DND-41 (cell line): ENCODE measurements at regions not wholly inside any gene's neighbourhood (a gene's known extent, or its start where the extent isn't known, plus 50 kb on each side); places are given as distances from the start of the nearest gene placed in this dataset.
"Not testable (repeated sequence)": the region's sequence is repeated elsewhere in the genome, so short reads cannot be mapped to it uniquely, and the experiment has no call there.

Experiments used
- ATAC-seq: fragments of 200-7000 bp; cut with Tn5 transposase; 3 replicates; pipeline ENCODE4 v1.9.1; 2021; ENCODE audit warnings: low read depth; ENCODE audit not compliant: insufficient read depth
- DNase-seq: peaks from one replicate; pipeline ENCODE4 v3.0.0-alpha.2; 2020
- H2AFZ ChIP-seq: 2 replicates; pipeline ENCODE4 v1.6.0; 2012; ENCODE audit warnings: low read depth, low read length
- H3K27ac ChIP-seq: 2 replicates; pipeline ENCODE4 v1.5.1; 2012; ENCODE audit warnings: low read length, inconsistent platforms
- H3K27me3 ChIP-seq: fragments of 200-600 bp; sonication (generic); 2 replicates; pipeline ENCODE4 v1.6.0; 2012; ENCODE audit warnings: low read length, mild to moderate bottlenecking, inconsistent platforms; ENCODE audit not compliant: insufficient read depth, poor library complexity
- H3K36me3 ChIP-seq: 2 replicates; pipeline ENCODE4 v1.5.1; 2012; ENCODE audit warnings: low read length, inconsistent platforms; ENCODE audit not compliant: insufficient read depth
- H3K4me1 ChIP-seq: 2 replicates; pipeline ENCODE4 v1.5.1; 2012; ENCODE audit warnings: mild to moderate bottlenecking, low read length; ENCODE audit not compliant: insufficient read depth
- H3K4me2 ChIP-seq: 2 replicates; pipeline ENCODE4 v1.6.0; 2012; ENCODE audit warnings: mild to moderate bottlenecking, moderate library complexity, low read length, inconsistent platforms; ENCODE audit not compliant: insufficient read depth
- H3K4me3 ChIP-seq, 2 experiments: fragments of 200-600 bp in 1 of 2; shearing (Covaris generic) in 1 of 2; 2 replicates each; pipeline ENCODE4 v1.5.1; 2012 to 2016; ENCODE audit warnings: inconsistent platforms in 2 of 2, low read length in 2 of 2, mild to moderate bottlenecking in 2 of 2, low read depth in 1 of 2, moderate library complexity in 1 of 2
- H3K79me2 ChIP-seq: 2 replicates; pipeline ENCODE4 v1.6.0; 2012; ENCODE audit warnings: low read length, inconsistent platforms; ENCODE audit not compliant: insufficient read depth
- H3K9ac ChIP-seq: 2 replicates; pipeline ENCODE4 v1.6.0; 2012; ENCODE audit warnings: low read depth, mild to moderate bottlenecking, inconsistent platforms, low read length, moderate library complexity
- H3K9me3 ChIP-seq: 2 replicates; pipeline ENCODE4 v1.5.1; 2012; ENCODE audit warnings: low read length, moderate library complexity, mild to moderate bottlenecking, inconsistent platforms; ENCODE audit not compliant: insufficient read depth, severe bottlenecking
- H4K20me1 ChIP-seq: 2 replicates; pipeline ENCODE4 v1.6.0; 2012; ENCODE audit warnings: low read length; ENCODE audit not compliant: insufficient read depth
- EZH2 ChIP-seq: IDR thresholded peaks from 3 replicates; pipeline ENCODE4 v1.6.1; 2012; ENCODE audit warnings: borderline replicate concordance, low read depth, mild to moderate bottlenecking, moderate library complexity, low read length, inconsistent platforms; ENCODE audit not compliant: severe bottlenecking
- TF ChIP-seq, protein P1 (sequence below): IDR thresholded peaks from 2 replicates; pipeline ENCODE4 v1.5.1; 2012; ENCODE audit warnings: borderline replicate concordance, low read length, moderate library complexity, mild to moderate bottlenecking; ENCODE audit not compliant: poor library complexity, severe bottlenecking; ENCODE audit errors: extremely low read depth

DNA sequence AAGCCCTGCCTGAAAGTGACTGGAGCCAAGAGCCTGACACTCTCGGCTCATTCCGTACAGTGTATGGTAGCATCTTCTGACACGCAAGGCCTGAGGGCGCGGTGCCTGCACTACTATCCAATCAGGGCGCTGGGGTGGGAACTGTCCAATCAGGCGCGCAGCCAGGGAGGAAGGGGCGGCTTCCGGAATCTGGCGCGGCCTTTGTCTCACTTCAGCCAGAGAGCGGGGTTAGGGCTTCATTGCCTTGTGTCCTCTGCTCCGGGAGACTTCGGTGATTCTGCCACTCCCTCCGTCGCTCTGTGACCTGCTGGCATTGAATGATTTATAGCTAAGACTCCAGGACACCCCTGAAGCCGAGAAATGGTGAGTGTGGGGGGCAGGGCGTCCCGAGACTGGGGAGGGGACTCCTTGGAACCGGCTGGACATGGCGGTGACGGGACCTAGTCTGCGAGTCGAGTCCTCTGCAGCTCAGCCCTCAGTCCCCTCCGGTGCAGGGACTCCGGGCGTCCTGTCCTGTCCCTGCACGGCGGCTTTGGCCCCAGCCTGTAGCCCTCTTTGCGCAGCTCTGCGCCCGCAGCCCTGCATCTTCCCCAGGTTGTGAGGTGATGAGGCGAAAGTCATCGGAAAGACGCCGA, 183.4 kb downstream of the LIPI start:
- H3K9me3 ChIP-seq, H3K36me3 ChIP-seq, H3K27me3 ChIP-seq, H4K20me1 ChIP-seq: not testable (repeated sequence)
- H3K27ac ChIP-seq = peak overlapping the region; percentile 82
- ATAC-seq (peak; percentile 99), DNase-seq (peak; percentile 95)
- H3K9ac ChIP-seq = peak overlapping the region; percentile 68
- H3K4me3 ChIP-seq = peak overlapping the region; percentile 67 to 83; a peak in 3 of 4 replicates
- H3K79me2 ChIP-seq = peaks cover 49% of the 10 kb centered on the region
- H3K4me1 ChIP-seq = peaks cover 27% of the 10 kb centered on the region
- H3K4me2 ChIP-seq = peak overlapping the region; percentile 70
- peak overlapping the region; percentile 88 for H2AFZ ChIP-seq

DNA sequence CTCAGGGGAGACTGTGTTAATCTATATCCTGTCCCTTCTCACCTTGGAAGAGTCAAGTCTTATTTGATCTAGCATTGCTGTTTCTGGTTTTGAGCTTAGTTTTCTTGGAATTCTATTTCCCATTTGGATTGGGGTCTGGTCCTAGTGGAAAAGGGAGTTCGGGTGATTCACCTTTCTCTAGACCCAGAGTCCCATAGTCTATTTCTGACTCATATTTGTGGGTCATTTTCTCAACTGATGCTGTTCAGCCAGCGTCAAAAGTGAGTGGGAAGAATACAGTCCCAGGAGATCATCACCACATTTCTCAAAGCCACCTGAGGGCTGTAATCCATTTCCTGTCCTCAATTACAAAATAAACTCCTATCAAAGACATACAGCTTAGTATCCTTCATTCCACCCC, 190.6 kb downstream of the LIPI start:
- not testable (repeated sequence) for H4K20me1 ChIP-seq, H3K36me3 ChIP-seq, H3K4me3 ChIP-seq, H3K4me1 ChIP-seq, H3K27me3 ChIP-seq, H3K79me2 ChIP-seq, H2AFZ ChIP-seq, H3K27ac ChIP-seq, ATAC-seq, DNase-seq, H3K9ac ChIP-seq, H3K4me2 ChIP-seq, H3K9me3 ChIP-seq

DNA sequence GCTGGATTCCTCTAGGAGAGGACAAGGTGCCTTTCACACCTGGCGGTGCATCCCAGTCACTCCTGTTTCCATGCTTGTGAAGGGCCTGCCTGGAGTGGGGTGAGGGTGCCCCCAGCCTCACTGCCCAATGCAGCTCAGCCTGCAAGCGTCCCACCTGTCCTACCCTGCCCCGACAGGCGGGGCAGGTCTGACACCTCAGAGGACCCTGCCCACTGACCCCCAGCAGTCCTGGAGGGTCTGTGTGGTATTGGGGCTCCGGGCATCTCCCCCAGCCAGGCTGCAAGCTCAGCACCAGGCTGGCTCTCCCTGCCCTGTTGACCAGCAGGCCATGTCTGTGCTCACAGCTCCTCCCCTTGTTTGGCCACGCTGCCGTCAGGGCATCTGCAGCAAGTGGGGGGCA, 194.9 kb downstream of the LIPI start:
- not testable (repeated sequence) for H3K27ac ChIP-seq, H3K4me1 ChIP-seq, ATAC-seq, H3K27me3 ChIP-seq, H3K4me3 ChIP-seq, H3K4me2 ChIP-seq, H3K9ac ChIP-seq, H3K79me2 ChIP-seq, H4K20me1 ChIP-seq, H2AFZ ChIP-seq, H3K9me3 ChIP-seq, H3K36me3 ChIP-seq, DNase-seq

DNA sequence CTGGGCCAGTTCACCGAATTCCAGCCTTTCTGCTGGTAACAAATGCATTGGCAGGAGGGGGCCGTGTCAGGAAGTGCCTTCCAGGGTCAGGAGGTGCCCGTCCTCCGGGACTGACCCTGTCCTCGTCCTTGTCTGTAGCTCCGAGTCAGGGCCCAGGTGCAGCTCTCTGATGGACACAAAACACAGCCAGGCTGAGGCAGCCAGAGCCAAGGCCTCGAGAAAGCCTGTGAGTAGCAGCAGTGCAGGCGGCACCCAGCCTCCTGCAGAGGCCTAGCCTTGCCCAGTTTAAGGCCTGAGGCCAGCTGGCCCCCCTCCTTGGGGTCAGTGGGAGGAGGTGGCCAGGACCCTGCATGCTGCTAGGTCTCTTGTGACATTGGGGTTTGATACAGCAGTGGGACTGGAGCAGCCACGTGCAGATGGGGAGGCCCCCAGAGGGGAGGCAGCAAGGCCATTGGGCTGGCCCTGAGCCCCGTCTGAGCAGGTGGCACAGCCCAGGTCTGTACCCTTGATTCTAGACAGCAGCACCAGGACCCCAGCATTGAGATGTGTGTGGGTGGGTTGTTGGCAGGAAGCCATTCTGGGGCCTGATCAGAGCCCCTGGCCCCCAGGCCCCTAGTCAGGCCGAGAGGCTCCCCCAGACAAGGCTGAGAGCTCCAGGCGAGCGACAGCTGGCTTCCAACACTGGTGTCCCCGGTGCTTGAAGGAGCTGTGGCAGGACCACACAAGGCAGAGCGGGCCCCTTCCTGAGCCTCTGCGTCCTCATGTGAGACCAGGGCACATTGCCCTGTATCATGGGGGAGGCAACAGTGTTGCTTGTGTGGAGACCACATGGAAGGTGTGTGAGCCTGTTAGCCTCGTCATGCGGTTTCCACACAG, 196.9 kb downstream of the LIPI start:
- H4K20me1 ChIP-seq, H3K36me3 ChIP-seq, H3K4me2 ChIP-seq, H3K4me3 ChIP-seq, H3K9me3 ChIP-seq, H3K27ac ChIP-seq, H3K4me1 ChIP-seq, H2AFZ ChIP-seq, DNase-seq, ATAC-seq, H3K79me2 ChIP-seq, H3K27me3 ChIP-seq, H3K9ac ChIP-seq: not testable (repeated sequence)

DNA sequence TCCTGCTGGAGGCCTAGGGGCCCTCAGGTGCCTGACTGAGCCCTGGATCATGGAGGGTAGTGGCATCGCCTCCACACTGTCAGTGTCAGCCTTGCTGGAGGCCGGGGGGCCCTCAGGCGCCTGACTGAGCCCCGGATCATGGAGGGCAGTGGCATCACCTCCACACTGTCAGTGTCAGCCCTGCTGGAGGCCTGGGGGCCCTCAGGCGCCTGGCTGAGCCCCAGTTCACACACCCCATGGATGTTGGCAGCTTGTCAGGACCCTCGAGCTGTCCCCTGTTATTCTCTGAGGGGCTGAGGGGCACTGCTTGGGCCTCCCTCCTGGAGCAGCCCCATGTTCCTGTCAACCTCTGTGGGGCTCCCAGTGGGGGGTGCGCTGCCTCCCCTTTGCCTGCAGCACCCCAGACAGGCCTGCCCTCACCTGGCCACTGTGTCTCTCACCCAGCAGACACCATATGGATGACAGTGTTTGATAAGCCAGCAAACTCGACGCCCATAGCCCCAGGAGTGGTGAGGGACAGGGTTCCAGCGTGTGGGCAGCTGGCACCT, 197.6 kb downstream of the LIPI start:
- ATAC-seq (no peak), DNase-seq (no peak)
- Histone ChIP-seq H3K4me1 (no peaks in the 10 kb centered on the region), H3K79me2 (no peaks in the 10 kb centered on the region), H3K9me3 (no peaks in the 10 kb centered on the region), H3K4me3 (no peak overlapping the region), H3K4me2 (no peak overlapping the region), H3K36me3 (no peaks in the 10 kb centered on the region), H3K27me3 (no peaks in the 10 kb centered on the region), H3K27ac (no peak overlapping the region), H4K20me1 (no peaks in the 10 kb centered on the region), H2AFZ (no peak overlapping the region), H3K9ac (no peak overlapping the region)
- no peak for TF ChIP-seq EZH2
- TF ChIP-seq, protein P1, sequence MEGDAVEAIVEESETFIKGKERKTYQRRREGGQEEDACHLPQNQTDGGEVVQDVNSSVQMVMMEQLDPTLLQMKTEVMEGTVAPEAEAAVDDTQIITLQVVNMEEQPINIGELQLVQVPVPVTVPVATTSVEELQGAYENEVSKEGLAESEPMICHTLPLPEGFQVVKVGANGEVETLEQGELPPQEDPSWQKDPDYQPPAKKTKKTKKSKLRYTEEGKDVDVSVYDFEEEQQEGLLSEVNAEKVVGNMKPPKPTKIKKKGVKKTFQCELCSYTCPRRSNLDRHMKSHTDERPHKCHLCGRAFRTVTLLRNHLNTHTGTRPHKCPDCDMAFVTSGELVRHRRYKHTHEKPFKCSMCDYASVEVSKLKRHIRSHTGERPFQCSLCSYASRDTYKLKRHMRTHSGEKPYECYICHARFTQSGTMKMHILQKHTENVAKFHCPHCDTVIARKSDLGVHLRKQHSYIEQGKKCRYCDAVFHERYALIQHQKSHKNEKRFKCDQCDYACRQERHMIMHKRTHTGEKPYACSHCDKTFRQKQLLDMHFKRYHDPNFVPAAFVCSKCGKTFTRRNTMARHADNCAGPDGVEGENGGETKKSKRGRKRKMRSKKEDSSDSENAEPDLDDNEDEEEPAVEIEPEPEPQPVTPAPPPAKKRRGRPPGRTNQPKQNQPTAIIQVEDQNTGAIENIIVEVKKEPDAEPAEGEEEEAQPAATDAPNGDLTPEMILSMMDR = no peak
